MCF 10A (cell line): ENCODE measurements at regions not wholly inside any gene's neighbourhood (a gene's known extent, or its start where the extent isn't known, plus 50 kb on each side); places are given as distances from the start of the nearest gene placed in this dataset.

Source experiments
- BruUV-seq: library from RNA; stranded (reverse); fragments of 400-500 nt; replicated peaks from 2 replicates; lab custom pipeline; 2021; lab: Mats Ljungman, UMichigan
- CTCF ChIA-PET: fragments of 300-600 bp; sonication (Branson Sonifier 250); formaldehyde crosslinking; extraction: SDS; loops from one replicate; lab custom pipeline; 2021; ENCODE audit warnings: antibody characterized with exemption, inconsistent platforms; lab: Yijun Ruan, JAX
- POLR2A ChIA-PET: fragments of 300-600, 350-650 bp; sonication (Branson Sonifier 250); formaldehyde crosslinking; extraction: SDS; loops from one replicate; lab custom pipeline; 2020; ENCODE audit warnings: antibody characterized with exemption, inconsistent platforms; lab: Yijun Ruan, JAX
- DNase-seq: peaks from one replicate; pipeline ENCODE4 v3.0.0-alpha.2; 2018; ENCODE audit not compliant: unreplicated experiment
- H3K27ac Mint-ChIP-seq: one replicate; pipeline ENCODE4 v1.8.0; 2022; ENCODE audit warnings: mild to moderate bottlenecking, low read depth, mixed read lengths; ENCODE audit not compliant: unreplicated experiment
- H3K27me3 Mint-ChIP-seq: one replicate; pipeline ENCODE4 v1.8.0; 2022; ENCODE audit warnings: mixed read lengths; ENCODE audit not compliant: insufficient read depth, unreplicated experiment
- H3K36me3 Mint-ChIP-seq: one replicate; pipeline ENCODE4 v1.8.0; 2022; ENCODE audit warnings: mild to moderate bottlenecking, moderate library complexity, mixed read lengths; ENCODE audit not compliant: insufficient read depth, unreplicated experiment
- H3K4me1 Mint-ChIP-seq: one replicate; pipeline ENCODE4 v1.8.0; 2022; ENCODE audit warnings: mixed read lengths; ENCODE audit not compliant: insufficient read depth, unreplicated experiment
- H3K4me3 Mint-ChIP-seq: one replicate; pipeline ENCODE4 v1.8.0; 2022; ENCODE audit warnings: mild to moderate bottlenecking, moderate library complexity, mixed read lengths; ENCODE audit not compliant: unreplicated experiment
- H3K9me3 Mint-ChIP-seq: one replicate; pipeline ENCODE4 v1.8.0; 2022; ENCODE audit warnings: mixed read lengths; ENCODE audit not compliant: unreplicated experiment
- intact Hi-C: fragments of 100-400 bp; cut with micrococcal nuclease; formaldehyde crosslinking; loops from 2 replicates; pipeline ENCODE4 v1.14.1; 2022
- TF ChIP-seq, protein P1 (sequence below): fragments of 200-600 bp; IDR thresholded peaks from one replicate; pipeline ENCODE4 v1.8.0; 2022; ENCODE audit warnings: antibody characterized with exemption, mild to moderate bottlenecking; ENCODE audit not compliant: unreplicated experiment

DNA sequence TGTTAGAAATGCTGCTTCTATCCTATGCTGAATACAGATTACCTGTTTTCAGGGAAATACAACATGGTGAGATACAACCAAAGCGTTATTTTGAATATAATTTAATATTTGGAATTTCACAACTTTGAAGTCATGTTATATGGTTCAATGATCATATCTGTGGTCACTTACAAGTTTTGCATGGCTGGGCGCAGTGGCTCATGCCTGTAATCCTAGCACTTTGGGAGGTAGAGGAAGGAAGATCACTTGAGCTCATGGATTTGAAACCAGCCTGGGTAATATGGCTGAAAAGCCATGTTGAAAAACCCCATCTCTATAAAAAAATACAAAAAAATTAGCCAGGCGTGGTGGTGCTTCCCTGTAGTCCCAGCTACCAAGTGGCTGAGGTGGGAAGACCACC is 57.9 kb downstream of the DOP1B start:
- no peaks in the 10 kb centered on the region for H3K9me3 Mint-ChIP-seq
- no peak overlapping the region for H3K4me3 Mint-ChIP-seq
- intact Hi-C loops, result no loop called here
- CTCF ChIA-PET, result interaction anchor here (0.7 kb wide), 2 partner anchors 63 to 1912 kb away, joined by 3 to 5 read pairs; no protein-coding TSS in a partner anchor
- no peaks in the 10 kb centered on the region for H3K27me3 Mint-ChIP-seq
- no peak overlapping the region for H3K27ac Mint-ChIP-seq
- H3K36me3 Mint-ChIP-seq, result peaks cover 3% of the 10 kb centered on the region
- no peak for DNase-seq
- TF ChIP-seq, protein P1, sequence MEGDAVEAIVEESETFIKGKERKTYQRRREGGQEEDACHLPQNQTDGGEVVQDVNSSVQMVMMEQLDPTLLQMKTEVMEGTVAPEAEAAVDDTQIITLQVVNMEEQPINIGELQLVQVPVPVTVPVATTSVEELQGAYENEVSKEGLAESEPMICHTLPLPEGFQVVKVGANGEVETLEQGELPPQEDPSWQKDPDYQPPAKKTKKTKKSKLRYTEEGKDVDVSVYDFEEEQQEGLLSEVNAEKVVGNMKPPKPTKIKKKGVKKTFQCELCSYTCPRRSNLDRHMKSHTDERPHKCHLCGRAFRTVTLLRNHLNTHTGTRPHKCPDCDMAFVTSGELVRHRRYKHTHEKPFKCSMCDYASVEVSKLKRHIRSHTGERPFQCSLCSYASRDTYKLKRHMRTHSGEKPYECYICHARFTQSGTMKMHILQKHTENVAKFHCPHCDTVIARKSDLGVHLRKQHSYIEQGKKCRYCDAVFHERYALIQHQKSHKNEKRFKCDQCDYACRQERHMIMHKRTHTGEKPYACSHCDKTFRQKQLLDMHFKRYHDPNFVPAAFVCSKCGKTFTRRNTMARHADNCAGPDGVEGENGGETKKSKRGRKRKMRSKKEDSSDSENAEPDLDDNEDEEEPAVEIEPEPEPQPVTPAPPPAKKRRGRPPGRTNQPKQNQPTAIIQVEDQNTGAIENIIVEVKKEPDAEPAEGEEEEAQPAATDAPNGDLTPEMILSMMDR, result no peak
- POLR2A ChIA-PET, result interaction anchor here (0.7 kb wide), 1 partner anchor 1114 kb away, joined by 3 read pairs; no protein-coding TSS in a partner anchor
- H3K4me1 Mint-ChIP-seq, result peaks cover 13% of the 10 kb centered on the region
- BruUV-seq, result no TSS peak

DNA sequence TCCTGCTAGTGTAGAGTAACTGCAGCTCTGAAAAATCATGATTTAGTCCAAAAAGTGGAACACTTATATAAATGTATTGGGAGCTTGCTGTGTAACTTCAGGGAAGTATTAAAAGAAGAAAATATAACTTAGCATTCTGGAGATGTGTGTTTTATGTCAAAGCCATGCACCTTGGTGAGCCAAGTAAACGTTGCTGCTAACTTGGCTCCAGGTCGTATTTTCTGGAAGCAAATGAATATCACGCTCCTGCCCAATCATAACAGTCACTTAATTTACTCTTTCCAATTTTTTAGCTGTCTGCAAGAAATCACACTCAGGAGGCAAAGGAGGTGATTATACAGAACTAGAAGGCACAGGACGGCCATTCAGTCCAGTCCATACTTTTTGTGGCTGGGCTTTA is 61.1 kb downstream of the DOP1B start:
- POLR2A ChIA-PET, result no interaction called here
- Mint-ChIP-seq H3K4me3 (no peak overlapping the region), H3K27ac (no peak overlapping the region), H3K9me3 (no peaks in the 10 kb centered on the region), H3K27me3 (no peaks in the 10 kb centered on the region), H3K4me1 (no peaks in the 10 kb centered on the region), H3K36me3 (no peaks in the 10 kb centered on the region)
- DNase-seq, result no peak
- TF ChIP-seq, protein P1, result no peak
- CTCF ChIA-PET, result no interaction called here
- intact Hi-C loops, result no loop called here
- no TSS peak for BruUV-seq

DNA sequence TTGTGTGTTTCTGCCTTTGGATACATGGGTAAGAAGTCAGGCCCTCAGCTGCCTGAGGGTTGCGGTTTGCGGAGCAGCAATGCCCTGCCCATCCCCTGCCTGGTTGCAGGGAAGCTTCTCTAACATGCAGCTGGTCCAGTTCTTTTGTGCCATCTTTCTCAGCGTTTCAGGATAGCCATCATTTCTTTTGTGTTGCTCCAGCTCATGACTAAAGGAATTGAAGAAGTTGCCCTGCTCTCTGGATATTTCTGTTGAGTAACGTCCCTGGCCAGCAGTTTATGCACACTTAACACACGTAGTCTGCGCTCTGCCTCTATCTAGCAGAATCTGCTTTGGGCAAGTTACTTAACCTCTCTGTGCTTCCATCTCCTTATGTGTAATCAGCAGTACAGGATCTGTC is 62.1 kb downstream of the DOP1B start:
- H3K27me3 Mint-ChIP-seq, result no peaks in the 10 kb centered on the region
- no TSS peak for BruUV-seq
- no peaks in the 10 kb centered on the region for H3K36me3 Mint-ChIP-seq
- no peaks in the 10 kb centered on the region for H3K9me3 Mint-ChIP-seq
- CTCF ChIA-PET, result interaction anchor here (1.2 kb wide), 1 partner anchor 107 kb away, joined by 3 read pairs; no protein-coding TSS in a partner anchor
- no peak overlapping the region for H3K27ac Mint-ChIP-seq
- H3K4me3 Mint-ChIP-seq, result no peak overlapping the region
- TF ChIP-seq, protein P1, result no peak
- no peak for DNase-seq
- POLR2A ChIA-PET, result interaction anchor here (0.7 kb wide), 1 partner anchor 1352 kb away, joined by 3 read pairs; no protein-coding TSS in a partner anchor
- intact Hi-C loops, result no loop called here
- H3K4me1 Mint-ChIP-seq, result no peaks in the 10 kb centered on the region

GRCh38 chr21:36223451-36223850 is 66.8 kb downstream of the DOP1B start:
- no peaks in the 10 kb centered on the region for H3K4me1 Mint-ChIP-seq
- no peaks in the 10 kb centered on the region for H3K36me3 Mint-ChIP-seq
- H3K4me3 Mint-ChIP-seq, result no peak overlapping the region
- no peaks in the 10 kb centered on the region for H3K27me3 Mint-ChIP-seq
- ChIA-PET CTCF (interaction anchor here (1.1 to 1.9 kb wide), 2 partner anchors 13 to 81 kb away, joined by 3 to 11 read pairs; no protein-coding TSS in a partner anchor), POLR2A (interaction anchor here (2.2 kb wide), 1 partner anchor 14 kb away, joined by 4 read pairs; no protein-coding TSS in a partner anchor)
- TF ChIP-seq, protein P1, result no peak
- H3K9me3 Mint-ChIP-seq, result no peaks in the 10 kb centered on the region
- BruUV-seq, result no TSS peak
- intact Hi-C loops, result no loop called here
- DNase-seq, result no peak
- H3K27ac Mint-ChIP-seq, result no peak overlapping the region
